BJ (cell line): ENCODE measurements at regions not wholly inside any gene's neighbourhood (a gene's known extent, or its start where the extent isn't known, plus 50 kb on each side); places are given as distances from the start of the nearest gene placed in this dataset.
"Not testable (repeated sequence)": the region's sequence is repeated elsewhere in the genome, so short reads cannot be mapped to it uniquely, and the experiment has no call there.

Experiments used
- CTCF ChIA-PET: fragments of 350-600 bp; formaldehyde crosslinking; extraction: SDS; loops from one replicate; lab custom pipeline; 2021; ENCODE audit warnings: antibody characterized with exemption, inconsistent platforms; lab: Yijun Ruan, JAX
- POLR2A ChIA-PET: fragments of 300-600 bp; sonication (Branson Sonifier 250); formaldehyde crosslinking; extraction: SDS; loops from one replicate; lab custom pipeline; 2021; ENCODE audit warnings: antibody characterized with exemption; lab: Charles Lee
- DNase-seq: peaks from one replicate; pipeline ENCODE4 v3.0.0-alpha.2; 2011; ENCODE audit warnings: low read depth
- H3K27me3 ChIP-seq: 2 replicates; pipeline ENCODE4 v1.6.0; 2011; ENCODE audit warnings: low read length; ENCODE audit not compliant: control insufficient read depth, insufficient read depth
- H3K36me3 ChIP-seq: 2 replicates; pipeline ENCODE4 v1.5.1; 2011; ENCODE audit warnings: low read length; ENCODE audit not compliant: control insufficient read depth, insufficient read depth
- H3K4me3 ChIP-seq: 2 replicates; pipeline ENCODE4 v1.5.1; 2011; ENCODE audit warnings: low read depth, mild to moderate bottlenecking, control low read depth, low read length
- TF ChIP-seq, protein P1 (sequence below): IDR thresholded peaks from 2 replicates; pipeline ENCODE4 v1.5.1; 2011; ENCODE audit warnings: low read depth, mild to moderate bottlenecking, control low read depth, inconsistent platforms, low read length, moderate library complexity; ENCODE audit not compliant: insufficient read depth

DNA sequence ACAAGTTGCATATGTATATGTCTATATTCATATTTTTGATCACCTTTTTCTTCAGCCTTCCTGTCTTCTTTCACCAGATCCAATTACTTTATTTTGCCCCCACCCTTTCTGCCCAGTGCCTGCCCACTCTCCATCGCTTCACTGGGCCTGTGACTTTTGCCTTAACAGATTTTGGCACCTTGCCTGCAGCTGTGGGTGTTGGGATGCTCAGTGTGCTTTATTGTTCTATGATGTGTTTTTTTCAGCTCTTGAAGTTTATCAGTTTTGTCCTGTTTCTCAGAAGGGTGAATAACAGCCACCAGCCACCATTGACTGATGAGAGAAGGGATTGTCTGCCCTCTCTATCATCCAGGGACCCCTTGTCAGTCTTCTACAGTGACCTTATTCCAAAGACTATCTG lies 77.2 kb upstream of the GALNT7 start:
- H3K4me3 ChIP-seq = no peak overlapping the region
- TF ChIP-seq, protein P1, sequence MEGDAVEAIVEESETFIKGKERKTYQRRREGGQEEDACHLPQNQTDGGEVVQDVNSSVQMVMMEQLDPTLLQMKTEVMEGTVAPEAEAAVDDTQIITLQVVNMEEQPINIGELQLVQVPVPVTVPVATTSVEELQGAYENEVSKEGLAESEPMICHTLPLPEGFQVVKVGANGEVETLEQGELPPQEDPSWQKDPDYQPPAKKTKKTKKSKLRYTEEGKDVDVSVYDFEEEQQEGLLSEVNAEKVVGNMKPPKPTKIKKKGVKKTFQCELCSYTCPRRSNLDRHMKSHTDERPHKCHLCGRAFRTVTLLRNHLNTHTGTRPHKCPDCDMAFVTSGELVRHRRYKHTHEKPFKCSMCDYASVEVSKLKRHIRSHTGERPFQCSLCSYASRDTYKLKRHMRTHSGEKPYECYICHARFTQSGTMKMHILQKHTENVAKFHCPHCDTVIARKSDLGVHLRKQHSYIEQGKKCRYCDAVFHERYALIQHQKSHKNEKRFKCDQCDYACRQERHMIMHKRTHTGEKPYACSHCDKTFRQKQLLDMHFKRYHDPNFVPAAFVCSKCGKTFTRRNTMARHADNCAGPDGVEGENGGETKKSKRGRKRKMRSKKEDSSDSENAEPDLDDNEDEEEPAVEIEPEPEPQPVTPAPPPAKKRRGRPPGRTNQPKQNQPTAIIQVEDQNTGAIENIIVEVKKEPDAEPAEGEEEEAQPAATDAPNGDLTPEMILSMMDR = no peak
- ChIA-PET POLR2A (no interaction called here), CTCF (interaction anchor here (1.0 to 1.1 kb wide), 3 partner anchors 10 to 34 kb away, joined by 3 read pairs; no protein-coding TSS in a partner anchor)
- H3K27me3 ChIP-seq = no peaks in the 10 kb centered on the region
- H3K36me3 ChIP-seq = no peaks in the 10 kb centered on the region
- no peak for DNase-seq

DNA sequence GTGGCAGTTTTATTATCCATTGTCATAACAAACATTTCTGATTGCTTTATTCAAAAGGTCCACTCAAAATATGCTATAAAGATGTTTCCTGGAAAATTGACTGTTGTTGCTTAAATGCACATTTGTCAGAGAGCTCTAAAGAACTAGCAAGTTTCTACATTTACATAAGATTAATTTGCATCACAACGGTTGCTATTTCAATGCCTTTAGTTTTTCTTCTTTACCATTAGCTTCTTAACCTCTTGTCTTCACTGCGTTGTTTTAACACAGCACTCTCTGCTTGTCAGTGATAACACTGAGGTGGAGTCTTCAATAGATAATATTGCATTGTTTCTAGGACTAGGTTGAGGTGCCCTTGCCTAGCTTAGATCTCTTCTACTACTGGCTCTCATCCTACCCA lies 76.7 kb upstream of the GALNT7 start:
- DNase-seq = no peak
- TF ChIP-seq, protein P1 = no peak
- Histone ChIP-seq H3K27me3 (no peaks in the 10 kb centered on the region), H3K36me3 (no peaks in the 10 kb centered on the region), H3K4me3 (no peak overlapping the region)
- POLR2A ChIA-PET = no interaction called here
- CTCF ChIA-PET = interaction anchor here (1.0 to 1.1 kb wide), 3 partner anchors 11 to 33 kb away, joined by 3 read pairs; no protein-coding TSS in a partner anchor

DNA sequence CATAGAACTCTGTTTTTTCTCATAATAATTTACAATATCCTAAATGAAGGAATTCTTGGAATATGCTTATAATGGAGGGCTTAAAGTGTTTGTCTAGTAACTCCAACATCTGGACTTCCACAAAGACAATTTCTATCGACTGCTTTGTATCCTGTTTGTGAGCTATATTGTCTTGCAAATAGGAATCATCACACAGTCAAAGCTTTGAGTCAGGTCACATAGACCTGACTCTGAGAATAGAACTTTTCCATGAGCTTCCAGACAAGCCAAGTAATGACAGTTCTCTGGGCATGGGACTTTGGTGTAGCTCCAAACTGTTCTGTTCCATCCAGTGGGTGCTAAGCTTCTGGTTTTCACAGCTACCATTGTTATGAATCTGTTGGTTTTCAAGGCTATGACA lies 75.2 kb upstream of the GALNT7 start:
- CTCF ChIA-PET = no interaction called here
- POLR2A ChIA-PET = no interaction called here
- TF ChIP-seq, protein P1 = no peak
- no peak for DNase-seq
- Histone ChIP-seq H3K27me3 (no peaks in the 10 kb centered on the region), H3K4me3 (no peak overlapping the region), H3K36me3 (no peaks in the 10 kb centered on the region)

DNA sequence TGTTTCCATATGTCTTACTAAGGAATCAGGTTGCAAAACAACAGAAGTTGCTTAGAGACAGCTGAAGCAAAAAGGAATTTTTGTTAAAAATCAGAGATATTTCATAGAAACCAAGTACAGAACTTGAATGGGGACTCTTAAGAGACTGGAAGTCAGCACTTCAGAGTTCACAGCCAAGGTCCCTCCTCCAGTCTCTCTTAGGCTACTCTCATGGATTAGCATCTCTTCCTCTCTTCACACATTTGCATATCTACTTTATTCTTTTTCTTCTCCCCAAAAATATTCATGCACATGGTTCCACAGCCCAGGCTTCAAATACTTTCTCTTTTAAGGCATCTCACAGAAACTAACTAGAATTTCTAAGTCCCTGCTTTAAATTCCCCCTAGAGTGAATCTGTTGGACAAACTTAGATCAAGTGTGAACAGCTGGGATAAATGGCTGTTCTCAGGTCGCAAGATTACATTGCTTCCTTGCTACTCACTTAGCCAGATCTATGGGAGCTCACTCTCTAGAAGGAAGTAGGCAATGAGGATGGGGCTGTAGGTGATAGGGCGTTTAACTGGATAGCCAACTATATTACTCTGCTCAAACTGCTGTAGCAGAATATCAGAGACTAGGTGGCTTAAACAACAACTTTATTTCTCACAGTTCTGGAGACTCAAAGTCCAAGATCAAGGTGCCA lies 73.7 kb upstream of the GALNT7 start:
- CTCF ChIA-PET = no interaction called here

GRCh38 chr4:173099447-173099846 lies 69.2 kb upstream of the GALNT7 start:
- POLR2A ChIA-PET, H3K36me3 ChIP-seq, H3K4me3 ChIP-seq, H3K27me3 ChIP-seq, CTCF ChIA-PET, DNase-seq: not testable (repeated sequence)

More for the DNA sequence above, 73.7 kb upstream of the GALNT7 start:
- POLR2A ChIA-PET = no interaction called here
- TF ChIP-seq, protein P1 = no peak
- Histone ChIP-seq H3K4me3 (no peak overlapping the region), H3K27me3 (no peaks in the 10 kb centered on the region), H3K36me3 (no peaks in the 10 kb centered on the region)
- no peak for DNase-seq

- Histone ChIP-seq H3K36me3 (no peaks in the 10 kb centered on the region), H3K4me3 (no peak overlapping the region), H3K27me3 (0 out of 2 replicates have a peak, but pooled peaks cover 1% of the 10 kb centered on the region)
- ChIA-PET POLR2A (no interaction called here), CTCF (no interaction called here)
- no peak for DNase-seq
- TF ChIP-seq, protein P1 = no peak
These were observed 57.6 kb upstream of the GALNT7 start for GRCh38 chr4:173111031-173111430.

DNA sequence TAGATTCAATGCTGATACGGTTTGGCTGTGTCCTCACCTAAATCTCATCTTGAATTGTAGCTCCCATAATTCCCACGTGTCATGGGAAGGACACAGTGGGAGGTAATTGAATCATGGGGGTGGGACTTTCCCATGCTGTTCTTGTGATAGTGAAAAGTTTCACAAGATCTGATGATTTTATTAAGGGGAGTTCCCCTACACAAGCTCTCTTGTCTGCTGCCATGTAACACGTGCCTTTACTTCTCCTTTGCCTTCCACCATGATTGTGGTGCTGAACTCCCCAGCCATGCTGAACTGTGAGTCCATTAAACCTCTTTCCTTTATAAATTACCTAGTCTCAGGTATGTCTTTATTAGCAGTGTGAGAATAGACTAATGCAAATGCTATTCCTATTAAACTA lies 51.2 kb upstream of the GALNT7 start:
- CTCF ChIA-PET, H3K4me3 ChIP-seq, H3K27me3 ChIP-seq, POLR2A ChIA-PET, DNase-seq, H3K36me3 ChIP-seq: not testable (repeated sequence)
